Osteoblast (primary cell): ENCODE measurements at regions not wholly inside any gene's neighbourhood (a gene's known extent, or its start where the extent isn't known, plus 50 kb on each side); places are given as distances from the start of the nearest gene placed in this dataset.
"Not testable (repeated sequence)": the region's sequence is repeated elsewhere in the genome, so short reads cannot be mapped to it uniquely, and the experiment has no call there.

Source experiments
- DNase-seq: peaks from one replicate; pipeline ENCODE4 v3.0.0; 2011; ENCODE audit warnings: low spot score, mixed read lengths; ENCODE audit not compliant: insufficient read length; ENCODE audit errors: missing footprints
- H2AFZ ChIP-seq: 2 replicates; pipeline ENCODE4 v1.6.0; 2011; ENCODE audit warnings: mild to moderate bottlenecking, low read length
- H3K27ac ChIP-seq: 2 replicates; pipeline ENCODE4 v1.5.1; 2011; ENCODE audit warnings: mild to moderate bottlenecking, low read depth, low read length, moderate library complexity
- H3K27me3 ChIP-seq: 2 replicates; pipeline ENCODE4 v1.6.0; 2012; ENCODE audit warnings: mild to moderate bottlenecking, control low read depth, inconsistent platforms, low read length, moderate library complexity; ENCODE audit not compliant: insufficient read depth
- H3K36me3 ChIP-seq: 2 replicates; pipeline ENCODE4 v1.5.1; 2011; ENCODE audit warnings: mild to moderate bottlenecking, low read length, control low read depth, moderate library complexity; ENCODE audit not compliant: insufficient read depth
- H3K4me1 ChIP-seq: 2 replicates; pipeline ENCODE4 v1.5.1; 2011; ENCODE audit warnings: mild to moderate bottlenecking, low read length, control low read depth, moderate library complexity; ENCODE audit not compliant: insufficient read depth
- H3K4me2 ChIP-seq: 2 replicates; pipeline ENCODE4 v1.6.0; 2011; ENCODE audit warnings: mild to moderate bottlenecking, low read length; ENCODE audit not compliant: insufficient read depth
- H3K4me3 ChIP-seq: fragments of 200-600 bp; sonication (generic); 3 replicates; pipeline ENCODE4 v1.5.1; 2012; ENCODE audit warnings: mild to moderate bottlenecking, low read length, inconsistent platforms; ENCODE audit not compliant: insufficient read depth
- H3K79me2 ChIP-seq: 2 replicates; pipeline ENCODE4 v1.6.0; 2012; ENCODE audit warnings: mild to moderate bottlenecking, low read length, control low read depth, inconsistent platforms; ENCODE audit not compliant: insufficient read depth
- H3K9me3 ChIP-seq: 2 replicates; pipeline ENCODE4 v1.5.1; 2011; ENCODE audit warnings: low read depth, low read length, control low read depth
- H4K20me1 ChIP-seq: 2 replicates; pipeline ENCODE4 v1.6.0; 2012; ENCODE audit warnings: mild to moderate bottlenecking, low read length, control low read depth; ENCODE audit not compliant: insufficient read depth
- TF ChIP-seq, protein P1 (sequence below): IDR thresholded peaks from 2 replicates; pipeline ENCODE4 v1.5.1; 2011; ENCODE audit warnings: mild to moderate bottlenecking, low read depth, low read length, moderate library complexity; ENCODE audit errors: extremely low read depth

DNA sequence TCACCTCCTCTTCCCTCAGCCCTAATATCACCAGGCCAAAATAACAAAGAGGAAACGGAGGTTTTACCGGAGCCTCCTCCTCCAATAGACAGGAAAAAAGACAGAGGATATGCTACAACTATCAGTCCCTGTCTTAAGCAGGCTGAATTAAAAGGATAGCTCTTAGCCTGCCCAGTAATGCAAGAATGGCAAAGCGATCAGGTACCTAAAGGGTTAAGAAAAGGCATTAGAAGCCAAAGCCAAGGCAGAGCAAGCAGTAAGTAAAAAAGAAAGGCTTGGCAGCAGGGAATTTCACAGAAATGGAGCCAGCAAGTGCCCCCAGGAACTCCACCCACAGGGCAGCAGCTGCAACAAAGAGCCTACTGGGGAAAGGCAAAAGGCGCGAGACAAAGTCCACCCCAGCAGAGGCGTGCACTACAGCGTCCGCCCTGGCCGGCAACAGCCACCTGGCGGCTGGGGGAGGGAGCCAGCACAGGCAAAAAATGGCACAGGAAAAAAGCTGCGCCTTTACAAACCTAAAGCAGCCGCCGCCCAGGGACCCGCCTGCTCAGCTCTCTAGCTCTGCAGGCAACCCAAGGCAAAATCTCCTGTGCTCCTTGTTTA is 220.6 kb upstream of the ZC4H2 start:
- H2AFZ ChIP-seq: no peak overlapping the region
- H3K9me3 ChIP-seq: peaks cover 2% of the 10 kb centered on the region
- TF ChIP-seq, protein P1, sequence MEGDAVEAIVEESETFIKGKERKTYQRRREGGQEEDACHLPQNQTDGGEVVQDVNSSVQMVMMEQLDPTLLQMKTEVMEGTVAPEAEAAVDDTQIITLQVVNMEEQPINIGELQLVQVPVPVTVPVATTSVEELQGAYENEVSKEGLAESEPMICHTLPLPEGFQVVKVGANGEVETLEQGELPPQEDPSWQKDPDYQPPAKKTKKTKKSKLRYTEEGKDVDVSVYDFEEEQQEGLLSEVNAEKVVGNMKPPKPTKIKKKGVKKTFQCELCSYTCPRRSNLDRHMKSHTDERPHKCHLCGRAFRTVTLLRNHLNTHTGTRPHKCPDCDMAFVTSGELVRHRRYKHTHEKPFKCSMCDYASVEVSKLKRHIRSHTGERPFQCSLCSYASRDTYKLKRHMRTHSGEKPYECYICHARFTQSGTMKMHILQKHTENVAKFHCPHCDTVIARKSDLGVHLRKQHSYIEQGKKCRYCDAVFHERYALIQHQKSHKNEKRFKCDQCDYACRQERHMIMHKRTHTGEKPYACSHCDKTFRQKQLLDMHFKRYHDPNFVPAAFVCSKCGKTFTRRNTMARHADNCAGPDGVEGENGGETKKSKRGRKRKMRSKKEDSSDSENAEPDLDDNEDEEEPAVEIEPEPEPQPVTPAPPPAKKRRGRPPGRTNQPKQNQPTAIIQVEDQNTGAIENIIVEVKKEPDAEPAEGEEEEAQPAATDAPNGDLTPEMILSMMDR: no peak
- no peaks in the 10 kb centered on the region for H4K20me1 ChIP-seq
- no peak overlapping the region for H3K27ac ChIP-seq
- no peaks in the 10 kb centered on the region for H3K27me3 ChIP-seq
- no peaks in the 10 kb centered on the region for H3K79me2 ChIP-seq
- no peak for DNase-seq
- no peaks in the 10 kb centered on the region for H3K4me1 ChIP-seq
- H3K4me2 ChIP-seq: no peak overlapping the region
- no peaks in the 10 kb centered on the region for H3K36me3 ChIP-seq
- no peak overlapping the region for H3K4me3 ChIP-seq

DNA sequence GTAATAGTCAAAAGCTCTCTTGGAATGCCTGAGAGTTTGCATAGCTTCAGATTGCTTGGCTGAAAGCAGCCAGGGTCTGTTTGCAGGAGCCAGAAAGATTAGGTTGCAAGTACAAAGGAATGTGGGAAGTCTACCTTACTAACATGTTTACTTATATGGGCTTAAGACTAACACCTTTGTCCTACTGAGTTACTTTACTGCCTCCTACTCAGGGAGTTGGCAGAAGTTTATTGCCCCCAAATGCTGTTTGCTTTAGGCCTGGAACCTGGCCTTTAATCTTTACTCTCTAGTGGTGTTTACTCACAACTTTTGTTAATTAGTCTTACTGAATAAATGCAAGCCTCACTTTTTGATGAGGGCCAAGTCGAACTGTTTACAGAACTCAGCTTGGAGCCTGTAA is 219.4 kb upstream of the ZC4H2 start:
- TF ChIP-seq, protein P1: no peak
- Histone ChIP-seq H3K27ac (no peak overlapping the region), H3K79me2 (no peaks in the 10 kb centered on the region), H3K4me3 (no peak overlapping the region), H3K27me3 (no peaks in the 10 kb centered on the region), H4K20me1 (no peaks in the 10 kb centered on the region), H3K36me3 (no peaks in the 10 kb centered on the region), H3K4me2 (no peak overlapping the region), H2AFZ (no peak overlapping the region), H3K9me3 (peaks cover 2% of the 10 kb centered on the region), H3K4me1 (no peaks in the 10 kb centered on the region)
- DNase-seq: no peak

DNA sequence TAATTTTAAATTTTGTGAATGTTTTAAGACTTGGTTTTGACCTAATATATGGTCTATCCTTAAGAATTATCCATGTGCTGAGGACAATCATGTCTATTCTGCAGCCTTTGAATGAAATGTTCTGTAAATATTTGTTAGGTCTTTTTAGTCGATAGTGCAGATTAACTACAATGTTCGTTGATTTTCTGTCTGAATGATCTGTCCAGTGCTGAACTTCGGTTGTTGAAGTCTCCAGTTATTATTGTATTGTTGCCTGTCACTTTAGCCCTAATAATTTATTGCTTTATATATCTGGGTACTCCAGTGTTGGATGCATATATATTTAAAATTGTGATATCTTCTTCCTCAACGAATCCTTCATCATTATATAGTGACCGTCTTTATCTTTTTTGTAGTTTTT is 218.3 kb upstream of the ZC4H2 start:
- Histone ChIP-seq H3K36me3 (no peaks in the 10 kb centered on the region), H3K4me2 (no peak overlapping the region), H2AFZ (no peak overlapping the region), H4K20me1 (no peaks in the 10 kb centered on the region), H3K4me3 (no peak overlapping the region), H3K27me3 (no peaks in the 10 kb centered on the region), H3K27ac (no peak overlapping the region), H3K4me1 (no peaks in the 10 kb centered on the region), H3K9me3 (peaks cover 2% of the 10 kb centered on the region), H3K79me2 (no peaks in the 10 kb centered on the region)
- TF ChIP-seq, protein P1: no peak
- DNase-seq: no peak

DNA sequence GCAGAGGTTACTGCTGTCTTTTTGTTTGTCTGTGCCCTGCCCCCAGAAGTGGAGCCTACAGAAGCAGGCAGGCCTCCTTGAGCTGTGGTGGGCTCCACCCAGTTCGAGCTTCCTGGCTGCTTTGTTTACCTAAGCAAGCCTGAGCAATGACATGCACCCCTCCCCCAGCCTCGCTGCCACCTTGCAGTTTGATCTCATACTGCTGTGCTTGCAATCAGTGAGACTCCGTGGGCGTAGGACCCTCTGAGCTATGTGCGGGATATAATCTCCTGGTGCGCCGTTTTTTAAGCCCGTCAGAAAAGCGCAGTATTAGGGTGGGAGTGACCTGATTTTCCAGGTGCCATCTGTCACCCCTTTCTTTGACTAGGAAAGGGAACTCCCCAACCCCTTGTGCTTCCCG is 187.1 kb upstream of the ZC4H2 start:
- not testable (repeated sequence) for DNase-seq, H4K20me1 ChIP-seq, H3K36me3 ChIP-seq, H3K27ac ChIP-seq, H3K4me3 ChIP-seq, H3K79me2 ChIP-seq, H3K4me2 ChIP-seq, H2AFZ ChIP-seq, H3K27me3 ChIP-seq, H3K9me3 ChIP-seq, H3K4me1 ChIP-seq
